GM12878 (cell line): ENCODE measurements at regions not wholly inside any gene's neighbourhood (a gene's known extent, or its start where the extent isn't known, plus 50 kb on each side); places are given as distances from the start of the nearest gene placed in this dataset.

Experiments used
- ATF7 ChIP-seq: fragments of 450-650 bp; IDR thresholded peaks from 2 replicates; pipeline ENCODE4 v1.6.1; 2016; ENCODE audit warnings: low read depth, mild to moderate bottlenecking
- EZH2 ChIP-seq: IDR thresholded peaks from 2 replicates; pipeline ENCODE4 v1.6.1; 2012; ENCODE audit warnings: low read depth, mild to moderate bottlenecking, control low read depth, inconsistent platforms, low read length, borderline replicate concordance; ENCODE audit not compliant: control insufficient read depth
- NFYB ChIP-seq: IDR thresholded peaks from 2 replicates; pipeline ENCODE4 v1.6.1; 2011; ENCODE audit warnings: low read depth, mild to moderate bottlenecking, low read length, improper control_type of control experiment, moderate library complexity; ENCODE audit not compliant: insufficient read depth
- POLR2A ChIP-seq: IDR thresholded peaks from 2 replicates; pipeline ENCODE4 v1.6.1; 2011; ENCODE audit warnings: low read depth, mild to moderate bottlenecking, low read length
- SIX5 ChIP-seq: IDR thresholded peaks from 2 replicates; pipeline ENCODE4 v1.6.1; 2011; ENCODE audit warnings: mild to moderate bottlenecking, low read depth, low read length, moderate library complexity; ENCODE audit not compliant: severe bottlenecking
- SP1 ChIP-seq: IDR thresholded peaks from one replicate; pipeline ENCODE4 v1.6.1; 2011; ENCODE audit warnings: low read depth, low read length
- SREBF2 ChIP-seq: IDR thresholded peaks from 2 replicates; pipeline ENCODE4 v1.6.1; 2012; ENCODE audit warnings: mild to moderate bottlenecking, low read length
- ZNF274 ChIP-seq: IDR thresholded peaks from one replicate; pipeline ENCODE4 v1.8.0; 2011; ENCODE audit not compliant: insufficient read length, insufficient read depth

GRCh38 chr4:35754047-35754446, 490.3 kb downstream of the ARAP2 start:
- no peak for TF ChIP-seq ATF7
- no peak for TF ChIP-seq SIX5
- TF ChIP-seq SREBF2, result no peak
- no peak for TF ChIP-seq ZNF274
- no peak for TF ChIP-seq EZH2
- no peak for TF ChIP-seq NFYB
- no peak for TF ChIP-seq POLR2A
- TF ChIP-seq SP1, result no peak
